ENCODE measurements at regions not wholly inside any gene's neighbourhood (a gene's known extent, or its start where the extent isn't known, plus 50 kb on each side); places are given as distances from the start of the nearest gene placed in this dataset.

GRCh38 chr2:144151851-144152250 is 368.1 kb downstream of the ZEB2 start:
- no peak overlapping the region for H3K4me3 Mint-ChIP-seq (ENCODE audit: unreplicated experiment)
- no peak for DNase-seq (ENCODE audit: extremely low spot score, unreplicated experiment)
- H3K27me3 Mint-ChIP-seq (ENCODE audit: unreplicated experiment): no peaks in the 10 kb centered on the region
- peaks cover 14% of the 10 kb centered on the region for H3K4me1 Mint-ChIP-seq (ENCODE audit: unreplicated experiment)
- no peak overlapping the region for H3K27ac Mint-ChIP-seq (ENCODE audit: unreplicated experiment)
- no peaks in the 10 kb centered on the region for H3K36me3 Mint-ChIP-seq (ENCODE audit: unreplicated experiment)
- no peak for TF ChIP-seq CTCF (IDR thresholded peaks at IDR 0.05)
- no peaks in the 10 kb centered on the region for H3K9me3 Mint-ChIP-seq (ENCODE audit: unreplicated experiment)

- Mint-ChIP-seq H3K4me1 (ENCODE audit: unreplicated experiment) (peaks cover 14% of the 10 kb centered on the region), H3K27ac (ENCODE audit: unreplicated experiment) (no peak overlapping the region), H3K4me3 (ENCODE audit: unreplicated experiment) (no peak overlapping the region), H3K27me3 (ENCODE audit: unreplicated experiment) (no peaks in the 10 kb centered on the region), H3K36me3 (ENCODE audit: unreplicated experiment) (no peaks in the 10 kb centered on the region), H3K9me3 (ENCODE audit: unreplicated experiment) (no peaks in the 10 kb centered on the region)
- no peak for DNase-seq (ENCODE audit: extremely low spot score, unreplicated experiment)
- no peak for TF ChIP-seq CTCF (IDR thresholded peaks at IDR 0.05)
These were observed 368.5 kb downstream of the ZEB2 start for GRCh38 chr2:144151405-144151804.

- Mint-ChIP-seq H3K27ac (ENCODE audit: unreplicated experiment) (no peak overlapping the region), H3K9me3 (ENCODE audit: unreplicated experiment) (no peaks in the 10 kb centered on the region), H3K4me1 (ENCODE audit: unreplicated experiment) (peaks cover 9% of the 10 kb centered on the region), H3K27me3 (ENCODE audit: unreplicated experiment) (no peaks in the 10 kb centered on the region), H3K4me3 (ENCODE audit: unreplicated experiment) (no peak overlapping the region), H3K36me3 (ENCODE audit: unreplicated experiment) (no peaks in the 10 kb centered on the region)
- DNase-seq (ENCODE audit: extremely low spot score, unreplicated experiment): no peak
- TF ChIP-seq CTCF (IDR thresholded peaks at IDR 0.05): no peak
These were observed 372.6 kb downstream of the ZEB2 start for GRCh38 chr2:144147356-144147755.

- DNase-seq (ENCODE audit: extremely low spot score, unreplicated experiment): no peak
- Mint-ChIP-seq H3K4me3 (ENCODE audit: unreplicated experiment) (no peak overlapping the region), H3K36me3 (ENCODE audit: unreplicated experiment) (no peaks in the 10 kb centered on the region), H3K27ac (ENCODE audit: unreplicated experiment) (no peak overlapping the region), H3K4me1 (ENCODE audit: unreplicated experiment) (peaks cover 9% of the 10 kb centered on the region), H3K27me3 (ENCODE audit: unreplicated experiment) (no peaks in the 10 kb centered on the region), H3K9me3 (ENCODE audit: unreplicated experiment) (no peaks in the 10 kb centered on the region)
- no peak for TF ChIP-seq CTCF (IDR thresholded peaks at IDR 0.05)
These were observed 373.0 kb downstream of the ZEB2 start for GRCh38 chr2:144146876-144147275.

GRCh38 chr2:144146076-144146475 is 373.8 kb downstream of the ZEB2 start:
- Mint-ChIP-seq H3K4me3 (ENCODE audit: unreplicated experiment) (no peak overlapping the region), H3K4me1 (ENCODE audit: unreplicated experiment) (peaks cover 12% of the 10 kb centered on the region)
- TF ChIP-seq CTCF (IDR thresholded peaks at IDR 0.05): no peak

More at GRCh38 chr2:144146076-144146475, 373.8 kb downstream of the ZEB2 start:
- H3K27me3 Mint-ChIP-seq (ENCODE audit: unreplicated experiment): no peaks in the 10 kb centered on the region
- H3K36me3 Mint-ChIP-seq (ENCODE audit: unreplicated experiment): peaks cover 2% of the 10 kb centered on the region
- no peaks in the 10 kb centered on the region for H3K9me3 Mint-ChIP-seq (ENCODE audit: unreplicated experiment)
- DNase-seq (ENCODE audit: extremely low spot score, unreplicated experiment): no peak
- no peak overlapping the region for H3K27ac Mint-ChIP-seq (ENCODE audit: unreplicated experiment)
